ENCODE measurements at regions not wholly inside any gene's neighbourhood (a gene's known extent, or its start where the extent isn't known, plus 50 kb on each side); places are given as distances from the start of the nearest gene placed in this dataset.
"Not testable (repeated sequence)": the region's sequence is repeated elsewhere in the genome, so short reads cannot be mapped to it uniquely, and the experiment has no call there.

GRCh38 chr6:91241946-91242613 lies 655.2 kb upstream of the MAP3K7 start:
- DNase-seq = no peak

- no peak for DNase-seq
Measured at GRCh38 chr6:91240878-91241603, 654.2 kb upstream of the MAP3K7 start.

- DNase-seq = no peak
Measured at GRCh38 chr6:91221072-91221720, 634.3 kb upstream of the MAP3K7 start.

DNA sequence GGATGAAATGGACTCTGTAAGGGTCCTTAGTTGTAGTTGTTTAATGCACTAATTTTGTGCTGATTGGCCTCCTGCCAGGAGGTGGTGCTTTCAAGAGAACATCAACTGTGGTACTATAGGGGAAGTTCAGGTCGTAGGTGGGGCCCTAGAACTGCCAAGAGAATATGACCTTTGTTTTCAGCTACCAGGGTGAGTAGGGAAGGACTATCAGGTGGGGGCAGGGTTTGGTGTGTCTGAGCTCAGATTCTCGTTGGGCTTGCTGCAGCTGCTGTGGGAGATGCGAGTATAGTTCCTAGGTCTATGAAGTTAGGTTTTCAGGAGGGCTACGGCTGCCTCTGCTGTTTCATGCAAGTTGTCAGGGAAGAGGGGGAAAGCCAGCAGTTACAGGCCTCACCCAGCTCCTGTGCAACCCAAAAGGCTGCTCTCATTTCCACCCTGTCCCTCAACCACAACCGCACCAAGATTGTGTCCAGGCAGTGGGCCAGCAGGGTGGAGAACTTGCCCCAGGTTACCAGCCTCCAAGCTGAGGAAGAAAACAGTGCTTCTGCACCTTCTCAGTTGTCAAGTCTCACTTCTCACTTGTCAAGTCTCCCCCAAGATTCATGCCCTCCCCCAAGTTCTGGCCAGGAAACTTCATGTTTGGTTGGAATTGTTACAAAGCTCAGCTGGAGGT lies 626.5 kb upstream of the MAP3K7 start:
- DNase-seq = no peak

GRCh38 chr6:91198588-91199255 lies 611.9 kb upstream of the MAP3K7 start:
- DNase-seq = no peak

- DNase-seq = no peak
Measured at GRCh38 chr6:91196729-91197128, 609.9 kb upstream of the MAP3K7 start.

DNA sequence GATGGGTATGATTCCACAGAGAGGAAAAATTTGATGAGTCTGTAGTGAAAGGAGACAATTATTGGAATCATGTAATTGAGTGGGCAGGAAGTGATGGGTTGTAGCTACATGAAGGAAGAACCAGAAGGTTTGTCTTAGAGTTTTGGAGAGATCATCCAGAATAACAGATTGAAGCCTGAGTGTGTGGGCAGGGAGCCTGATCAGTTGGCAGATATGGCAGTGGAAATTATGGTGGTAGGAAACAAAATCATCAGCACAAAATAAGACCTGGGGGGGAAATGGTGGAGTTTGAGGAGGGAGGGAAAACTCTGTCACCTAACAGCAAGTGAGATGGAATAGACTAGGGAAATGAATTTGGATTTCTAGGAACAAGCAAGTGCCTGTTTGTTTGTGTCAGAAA lies 606.6 kb upstream of the MAP3K7 start:
- no peak for DNase-seq

GRCh38 chr6:91190041-91190440 lies 603.2 kb upstream of the MAP3K7 start:
- DNase-seq = not testable (repeated sequence)

- no peak for DNase-seq
Measured at GRCh38 chr6:91185072-91185471, 598.2 kb upstream of the MAP3K7 start.

DNA sequence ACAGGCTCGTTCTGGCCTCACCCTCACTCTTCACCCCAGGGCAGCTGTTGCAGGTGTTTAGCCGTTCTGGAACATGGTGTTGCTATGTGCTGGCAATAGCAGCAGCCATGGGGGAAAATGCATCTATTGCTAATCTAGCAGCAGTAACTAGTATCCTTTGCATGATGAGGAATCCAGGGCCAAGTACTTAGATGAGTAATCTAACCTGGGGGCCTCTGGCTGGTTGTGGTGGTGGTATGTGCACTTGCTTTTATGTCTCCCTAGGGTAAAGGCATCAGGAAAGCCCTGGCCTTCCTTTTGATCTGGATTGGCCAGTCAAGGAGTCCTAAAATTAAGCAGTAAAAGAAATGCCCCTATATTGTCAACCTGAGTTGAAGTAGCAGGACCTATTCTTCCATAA lies 594.5 kb upstream of the MAP3K7 start:
- no peak for DNase-seq

GRCh38 chr6:91173651-91174050 lies 586.8 kb upstream of the MAP3K7 start:
- no peak for DNase-seq

DNA sequence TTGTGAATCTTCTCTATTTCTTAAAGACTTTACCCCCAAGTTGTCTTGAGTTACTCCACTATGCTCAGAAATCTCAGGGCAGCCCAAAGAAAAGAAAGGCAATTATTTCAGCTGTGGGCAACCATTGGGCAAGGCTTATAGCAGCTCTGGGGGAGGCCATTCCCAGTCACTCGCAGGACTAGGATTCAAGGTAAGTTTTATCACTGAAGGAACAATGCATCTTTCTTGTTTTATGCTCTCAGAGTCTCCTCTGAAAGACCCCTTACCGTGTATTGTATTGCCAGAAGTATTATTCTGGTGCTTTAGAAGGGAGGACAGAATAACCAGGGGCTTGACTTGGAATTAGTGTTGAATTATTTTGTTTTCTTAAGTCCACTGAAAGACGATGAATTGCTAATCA lies 586.3 kb upstream of the MAP3K7 start:
- DNase-seq = no peak

- DNase-seq = no peak
Measured at GRCh38 chr6:91171754-91172462, 585.0 kb upstream of the MAP3K7 start.

GRCh38 chr6:91167846-91168245 lies 581.0 kb upstream of the MAP3K7 start:
- DNase-seq = no peak

GRCh38 chr6:91166271-91167046 lies 579.6 kb upstream of the MAP3K7 start:
- no peak for DNase-seq

DNA sequence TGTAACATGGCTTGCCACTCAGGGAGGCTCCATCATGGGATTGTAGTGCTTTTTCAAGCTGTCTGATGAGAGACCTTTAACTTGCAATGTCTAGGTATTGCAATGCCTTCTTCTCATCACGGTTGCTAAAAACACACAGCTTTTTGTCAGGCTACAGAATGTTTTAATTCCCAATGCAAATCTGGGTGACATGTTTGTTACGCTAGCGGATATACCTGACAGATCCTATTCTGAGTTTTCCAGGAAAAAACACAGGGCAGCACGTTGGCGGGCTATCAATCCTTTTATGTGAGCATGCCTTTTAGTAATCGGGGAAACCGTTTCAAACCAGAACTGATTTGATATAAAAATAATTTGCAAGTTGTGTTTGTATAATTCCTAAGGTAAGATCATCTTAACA lies 577.2 kb upstream of the MAP3K7 start:
- DNase-seq = no peak

GRCh38 chr6:91161246-91161645 lies 574.4 kb upstream of the MAP3K7 start:
- DNase-seq = no peak

- DNase-seq = no peak
Measured at GRCh38 chr6:91155129-91155785, 568.4 kb upstream of the MAP3K7 start.

DNA sequence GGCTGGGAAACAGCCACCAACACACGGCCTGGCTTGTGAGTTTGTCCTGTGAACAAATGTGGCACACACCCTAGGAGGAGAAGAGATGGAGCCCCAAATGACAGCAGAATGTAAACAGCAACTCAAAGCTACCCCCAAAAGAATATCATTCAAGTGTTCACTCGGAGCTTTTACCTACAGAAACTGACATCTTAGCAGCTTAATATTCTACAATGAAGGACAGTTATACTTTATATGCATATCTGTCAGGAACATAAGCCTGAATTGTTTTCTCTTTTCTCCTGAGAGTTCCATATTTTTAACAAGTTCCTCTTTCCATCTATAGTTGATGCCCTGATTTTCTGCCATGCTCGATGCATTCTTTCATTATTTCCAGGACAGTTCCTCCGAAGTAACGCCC lies 566.0 kb upstream of the MAP3K7 start:
- no peak for DNase-seq

DNA sequence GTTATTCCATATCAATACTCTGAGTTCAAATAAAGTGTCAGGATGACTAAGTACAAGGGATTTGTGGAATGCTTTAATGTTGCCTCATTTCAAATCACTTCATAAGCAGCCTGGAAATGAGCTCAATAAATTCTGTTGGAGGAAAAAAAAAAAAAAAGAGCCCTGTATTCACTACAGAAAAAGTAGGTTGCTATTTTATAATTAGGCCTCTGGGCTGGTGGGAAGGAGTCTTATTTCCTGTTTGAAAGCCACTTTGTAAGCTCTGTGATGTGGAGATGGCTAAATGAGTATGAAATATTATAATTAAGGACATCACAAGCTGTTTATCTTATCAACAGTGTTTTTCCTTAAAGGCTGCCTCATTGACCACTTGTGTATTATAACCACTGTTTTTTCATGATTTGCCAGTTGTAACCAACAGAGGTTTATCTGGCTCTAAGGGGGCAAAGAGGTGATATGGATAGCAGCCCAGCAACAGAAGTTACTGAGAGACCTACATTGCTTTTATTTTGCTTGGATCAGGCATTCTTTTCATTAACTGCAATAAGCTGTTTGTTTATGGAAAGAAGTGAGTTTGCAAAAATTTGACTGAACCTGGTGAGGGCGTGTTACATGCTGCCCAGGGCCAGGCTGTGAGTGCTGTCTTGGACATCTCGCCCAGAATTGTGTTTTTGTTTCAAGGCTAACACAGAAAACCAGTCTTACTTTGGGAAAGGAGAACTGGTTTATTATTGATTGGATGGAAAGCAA lies 563.3 kb upstream of the MAP3K7 start:
- DNase-seq = no peak

All from NCI-H510A treated with DMSO at 0.1 percent for 48 hours (cell line).